Stromal cell of bone marrow (primary cell): ENCODE measurements at regions not wholly inside any gene's neighbourhood (a gene's known extent, or its start where the extent isn't known, plus 50 kb on each side); places are given as distances from the start of the nearest gene placed in this dataset.
A peak's percentile ranks its signal among the peaks of the same experiment; 100 is the strongest.
"Not testable (repeated sequence)": the region's sequence is repeated elsewhere in the genome, so short reads cannot be mapped to it uniquely, and the experiment has no call there.

ENCODE experiments used
- DNase-seq: peaks from one replicate; pipeline ENCODE4 v3.0.0-alpha.2; 2012; ENCODE audit warnings: low read depth

DNA sequence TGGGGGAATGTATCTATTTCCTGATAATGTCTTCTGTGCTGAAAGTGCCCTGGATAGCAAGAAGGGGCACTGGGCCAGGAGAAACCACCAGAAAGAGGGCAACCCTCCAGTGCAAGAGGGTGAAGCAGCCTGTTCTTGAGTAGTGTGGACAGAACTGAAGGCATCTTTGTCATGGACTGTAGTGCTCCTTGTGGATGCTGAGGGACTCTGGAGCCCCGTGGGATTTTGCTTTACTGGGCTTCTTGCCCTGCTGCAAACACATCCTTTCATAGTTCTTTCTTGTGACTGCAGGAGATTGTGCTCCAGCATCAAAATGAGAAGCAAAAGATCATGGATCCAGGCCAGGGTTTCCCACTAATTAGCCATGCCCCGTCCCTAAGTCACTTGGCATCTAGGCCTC lies 300.6 kb downstream of the ZNF326 start:
- DNase-seq = peak; percentile 9

DNA sequence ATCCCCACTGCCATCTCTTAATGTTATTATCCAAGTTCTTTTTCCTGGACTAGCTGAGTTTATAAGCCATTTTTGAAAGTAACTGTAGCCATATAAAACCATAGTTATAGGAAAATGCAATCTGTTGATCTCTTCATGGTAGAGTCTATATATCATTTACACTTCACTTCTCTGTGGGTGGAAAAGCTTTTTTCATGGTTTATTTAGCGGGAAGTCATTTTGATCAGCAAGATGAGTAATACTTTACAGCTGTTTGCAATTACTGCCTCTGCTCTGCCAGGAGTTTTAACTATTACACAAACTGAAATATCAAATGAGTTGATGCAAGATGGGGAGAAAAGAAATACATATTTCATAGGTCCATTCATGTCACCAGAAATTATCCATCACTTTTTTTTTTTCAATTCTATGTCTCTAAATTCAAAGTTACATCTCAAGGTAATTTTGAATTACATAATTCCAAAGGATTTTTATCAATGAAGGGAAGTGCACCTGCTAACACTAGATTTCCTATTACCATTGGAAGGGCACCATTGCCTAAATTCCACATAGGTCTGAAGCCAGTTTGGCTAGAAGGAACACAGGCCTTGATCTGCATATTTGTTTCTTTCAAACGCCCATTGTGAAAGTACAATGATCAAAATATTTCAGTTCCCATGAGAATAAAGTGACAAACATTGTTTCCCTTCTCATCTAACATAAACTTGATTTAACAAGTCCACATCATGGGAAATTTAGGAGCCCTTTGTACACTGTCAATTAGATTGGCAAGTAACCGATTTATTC lies 296.7 kb downstream of the ZNF326 start:
- peak; percentile 16 for DNase-seq

DNA sequence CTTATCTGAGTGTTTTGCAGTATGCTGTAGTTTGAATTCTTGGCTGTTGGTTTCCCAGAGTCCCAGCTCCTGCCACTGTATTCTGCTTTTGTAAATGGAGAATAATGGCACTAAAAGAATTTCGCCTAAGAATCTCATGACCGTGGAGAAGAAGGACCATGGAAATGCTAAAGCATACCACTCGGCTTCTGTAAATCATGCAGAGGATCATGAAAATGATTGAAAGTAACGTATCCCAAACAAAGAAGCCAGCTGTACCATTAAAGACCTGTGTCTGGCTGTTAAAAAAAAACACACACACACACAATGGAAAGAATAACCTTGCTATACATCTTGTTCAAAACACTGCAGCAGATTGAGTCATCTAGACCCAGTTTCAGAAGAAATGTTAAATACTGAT lies 287.9 kb downstream of the ZNF326 start:
- DNase-seq = no peak

DNA sequence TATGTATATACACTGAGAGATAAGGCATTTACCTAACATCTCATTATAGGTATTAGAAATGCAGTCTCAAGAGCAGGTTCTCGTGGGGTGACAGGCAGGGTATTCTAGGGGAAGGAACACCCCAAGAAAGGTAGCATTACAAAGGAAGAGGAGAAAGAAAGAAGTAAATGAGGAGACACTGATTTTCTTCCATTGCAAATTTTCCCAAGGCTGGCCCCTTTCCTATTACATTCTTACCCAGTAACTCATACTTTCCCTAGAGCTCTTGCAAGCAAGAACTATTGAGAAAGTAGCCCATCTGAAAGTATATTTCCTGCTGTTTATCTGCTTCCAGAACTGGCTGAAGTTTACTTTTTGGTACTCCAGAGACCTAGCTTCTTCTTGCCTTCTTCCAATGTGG lies 287.0 kb downstream of the ZNF326 start:
- peak; percentile 3 for DNase-seq

DNA sequence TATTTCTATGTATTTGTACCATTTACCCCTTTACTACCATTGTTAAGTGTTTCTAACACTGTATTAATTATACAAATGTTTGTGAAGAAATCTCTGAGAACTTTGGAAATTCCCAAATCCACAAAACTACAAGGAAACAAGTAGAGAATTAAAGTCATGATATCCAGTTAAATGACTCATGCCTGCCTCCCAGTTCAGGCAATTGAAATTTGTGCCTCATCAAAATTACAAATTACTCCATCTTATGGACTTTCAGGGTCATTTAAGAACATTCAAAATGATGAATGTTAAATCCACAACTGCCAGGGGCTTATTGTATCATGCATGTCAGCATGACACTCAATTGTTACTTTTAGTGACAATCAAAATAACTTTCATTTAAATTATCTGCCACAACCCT lies 282.4 kb downstream of the ZNF326 start:
- DNase-seq = peak; percentile 2

DNA sequence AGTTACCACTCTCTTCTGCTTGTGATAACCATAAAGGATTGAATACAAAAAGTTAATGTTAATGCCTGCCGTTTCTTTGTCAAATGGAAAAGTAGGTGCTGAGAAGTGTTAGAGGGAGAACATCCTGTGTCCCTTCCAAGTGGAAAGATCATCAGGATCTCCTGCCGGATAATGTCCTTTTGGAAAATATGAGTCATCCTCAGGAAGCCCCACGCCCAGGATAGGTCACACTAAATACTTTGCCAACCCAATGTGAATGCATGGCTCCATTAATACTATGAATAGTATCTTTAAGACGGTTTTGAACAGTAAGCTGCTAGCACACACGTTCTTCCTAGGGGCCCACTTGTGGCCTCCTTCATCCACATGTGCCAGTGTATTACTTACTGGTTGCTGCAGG lies 279.5 kb downstream of the ZNF326 start:
- DNase-seq = peak; percentile 2

DNA sequence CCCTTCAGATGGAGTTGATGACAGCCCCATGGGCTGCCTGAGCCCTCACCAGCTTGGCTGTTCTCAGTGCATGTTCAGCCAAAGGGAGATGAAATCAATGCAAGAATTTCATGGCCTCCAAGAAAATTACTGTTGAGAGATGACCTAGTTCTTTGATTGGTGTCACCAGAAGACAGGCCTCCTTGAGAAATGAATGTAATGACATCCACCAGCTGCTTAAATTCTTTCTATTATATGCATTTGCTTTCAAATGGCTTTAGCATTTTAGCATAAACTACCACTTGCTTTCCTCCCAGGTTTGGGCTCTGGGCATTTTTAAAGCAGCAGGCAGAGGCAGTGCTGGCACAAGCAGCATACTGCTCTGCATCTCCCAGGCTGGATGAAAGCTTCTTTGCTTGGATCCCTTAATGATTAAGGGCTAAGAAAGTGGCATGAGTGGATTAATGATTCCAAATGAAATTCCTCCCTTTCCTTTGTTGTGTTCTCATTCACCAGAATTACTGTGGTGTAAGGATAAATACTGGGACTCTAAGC lies 278.4 kb downstream of the ZNF326 start:
- DNase-seq = no peak

DNA sequence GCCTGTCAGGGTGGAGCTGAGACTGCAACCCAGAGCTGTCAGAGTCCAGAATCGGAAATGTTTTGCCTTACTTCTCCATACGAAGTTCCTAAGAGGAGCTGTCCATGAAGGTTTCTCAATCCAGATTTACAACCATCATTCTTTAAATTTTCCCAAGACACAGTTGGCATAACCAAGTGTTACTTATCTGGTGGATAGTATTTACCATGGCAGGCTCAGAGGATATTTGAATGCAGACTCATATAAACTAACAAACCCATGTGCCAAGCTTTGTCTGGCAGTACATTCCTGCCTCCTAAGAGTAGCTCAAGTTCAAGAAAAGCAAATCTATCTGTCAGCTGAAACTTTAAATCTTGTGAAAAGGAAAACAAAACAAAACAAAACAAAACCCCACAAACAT lies 267.9 kb downstream of the ZNF326 start:
- DNase-seq = peak; percentile 39

DNA sequence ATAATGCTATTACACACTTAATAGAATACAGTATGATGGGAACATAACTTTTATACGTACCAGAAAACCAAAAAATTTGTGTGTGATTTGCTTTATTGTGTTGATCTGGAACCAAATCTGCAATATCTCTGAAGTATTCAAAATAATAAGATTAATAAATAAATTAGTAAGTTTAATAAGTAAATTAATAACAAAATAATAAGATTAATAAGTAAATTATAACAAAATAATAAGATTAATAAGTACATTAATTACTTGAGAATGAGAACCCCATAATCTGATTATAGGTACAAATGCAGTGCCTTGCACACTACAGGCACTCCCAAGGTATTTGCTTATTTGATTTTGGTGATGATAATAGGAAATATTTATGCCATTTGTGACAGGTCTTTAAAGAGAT lies 267.4 kb downstream of the ZNF326 start:
- DNase-seq = no peak

DNA sequence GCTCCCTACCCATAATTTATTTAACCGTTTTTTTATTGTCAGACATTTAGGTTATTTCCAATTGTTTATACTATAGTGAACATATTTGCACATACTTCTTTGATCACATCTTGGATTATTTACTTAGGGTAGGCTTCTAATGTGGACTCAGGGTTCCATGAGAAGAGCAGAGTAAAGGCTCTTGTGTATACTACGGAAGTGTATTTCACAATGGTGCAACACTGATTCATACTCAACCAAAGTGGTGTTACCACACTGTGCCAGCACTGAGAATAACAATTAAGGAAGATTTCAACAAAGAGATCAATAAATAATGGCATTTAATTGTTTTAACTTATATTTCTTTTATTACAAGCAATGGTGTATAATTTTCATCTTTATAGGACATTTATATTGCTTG lies 251.2 kb downstream of the ZNF326 start:
- no peak for DNase-seq

DNA sequence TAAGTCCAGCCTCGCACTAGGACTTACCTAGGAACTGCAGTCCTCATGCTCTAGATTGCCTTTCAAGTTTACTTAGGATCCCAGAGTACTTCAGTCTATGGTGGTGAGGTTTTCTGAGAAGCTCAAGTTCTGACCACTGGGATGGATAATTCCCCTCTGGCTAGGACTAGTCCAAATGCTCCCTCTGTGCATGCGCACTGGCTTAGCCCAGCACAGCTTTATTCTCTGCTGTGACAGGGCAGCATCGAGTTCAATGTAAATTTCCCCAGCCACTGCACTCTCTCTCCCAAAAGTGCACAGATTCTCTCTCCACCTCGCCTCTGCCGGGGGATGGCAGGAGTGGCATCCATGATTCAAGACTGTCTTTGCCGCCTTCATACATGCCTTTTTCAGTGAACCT lies 241.6 kb downstream of the ZNF326 start:
- no peak for DNase-seq

DNA sequence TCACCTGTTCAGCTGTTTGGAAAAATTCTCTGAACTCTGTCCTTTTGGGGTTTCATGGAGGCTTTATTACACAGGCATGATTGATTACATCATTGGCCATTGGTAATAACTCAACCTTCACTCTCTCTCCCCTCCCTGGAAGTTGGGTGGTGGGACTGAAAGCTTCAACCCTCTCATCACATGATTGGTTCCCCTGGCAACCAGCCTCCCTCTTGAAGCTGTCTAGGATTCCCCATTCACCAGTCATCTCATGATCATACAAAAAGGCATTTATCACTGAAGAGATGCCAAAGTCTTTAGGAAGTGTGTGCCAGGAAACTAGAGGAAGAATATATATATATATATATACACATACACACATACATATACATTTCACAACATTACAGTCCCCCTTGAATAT lies 228.5 kb downstream of the ZNF326 start:
- no peak for DNase-seq

DNA sequence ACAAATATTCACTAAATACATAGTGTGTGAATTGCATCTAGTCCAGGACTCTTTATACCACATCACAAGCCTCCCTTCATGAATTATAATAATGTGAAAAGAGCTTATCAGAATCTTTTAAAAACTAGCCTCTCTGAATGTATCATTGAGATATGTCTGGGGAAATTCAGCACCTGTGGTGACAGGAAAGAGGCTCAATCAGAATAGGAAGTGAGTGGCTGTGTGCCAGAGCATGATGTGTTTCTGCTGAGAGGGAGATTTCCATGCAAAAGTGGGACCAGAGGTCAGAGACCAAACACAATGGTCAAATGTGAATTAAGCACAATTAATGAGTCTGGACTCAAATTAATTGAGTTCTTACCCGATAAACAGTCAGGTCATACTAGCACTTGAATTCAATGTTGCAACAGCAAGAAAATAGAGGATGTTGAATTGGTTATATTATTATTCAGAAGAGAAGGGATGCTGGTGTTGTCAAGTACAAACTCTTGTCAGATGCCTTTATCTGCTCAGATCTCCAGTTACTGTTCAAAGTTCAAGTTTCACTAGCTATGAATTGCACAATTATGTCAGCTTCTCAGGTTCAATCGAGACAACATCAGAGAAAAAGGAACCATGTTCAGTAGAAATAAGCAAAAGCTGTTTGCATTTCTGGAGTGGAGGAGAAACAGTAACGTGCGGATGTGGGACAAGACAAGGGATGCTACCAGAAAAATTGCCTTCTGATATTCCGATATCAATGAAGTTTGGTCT lies 226.2 kb downstream of the ZNF326 start:
- DNase-seq = no peak

DNA sequence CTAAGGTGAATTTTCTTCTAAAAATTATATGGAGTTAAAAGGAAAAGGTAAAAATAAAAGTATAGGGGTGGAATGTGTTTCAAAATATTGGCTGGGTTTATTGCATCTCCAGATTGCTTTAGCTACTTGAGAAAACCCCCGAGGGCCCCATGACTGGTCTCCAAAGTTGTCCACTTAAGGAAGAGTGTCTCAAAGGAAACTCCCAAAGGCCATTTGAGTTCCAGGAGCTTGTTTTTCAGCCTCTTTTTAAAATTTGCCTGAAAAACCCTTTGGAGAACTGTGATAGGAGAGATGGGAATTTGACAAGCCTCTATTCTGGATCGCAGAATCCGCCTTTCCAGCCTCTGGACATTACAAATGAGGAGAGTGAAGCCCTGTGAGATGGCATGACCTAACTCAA lies 225.6 kb downstream of the ZNF326 start:
- DNase-seq = no peak

DNA sequence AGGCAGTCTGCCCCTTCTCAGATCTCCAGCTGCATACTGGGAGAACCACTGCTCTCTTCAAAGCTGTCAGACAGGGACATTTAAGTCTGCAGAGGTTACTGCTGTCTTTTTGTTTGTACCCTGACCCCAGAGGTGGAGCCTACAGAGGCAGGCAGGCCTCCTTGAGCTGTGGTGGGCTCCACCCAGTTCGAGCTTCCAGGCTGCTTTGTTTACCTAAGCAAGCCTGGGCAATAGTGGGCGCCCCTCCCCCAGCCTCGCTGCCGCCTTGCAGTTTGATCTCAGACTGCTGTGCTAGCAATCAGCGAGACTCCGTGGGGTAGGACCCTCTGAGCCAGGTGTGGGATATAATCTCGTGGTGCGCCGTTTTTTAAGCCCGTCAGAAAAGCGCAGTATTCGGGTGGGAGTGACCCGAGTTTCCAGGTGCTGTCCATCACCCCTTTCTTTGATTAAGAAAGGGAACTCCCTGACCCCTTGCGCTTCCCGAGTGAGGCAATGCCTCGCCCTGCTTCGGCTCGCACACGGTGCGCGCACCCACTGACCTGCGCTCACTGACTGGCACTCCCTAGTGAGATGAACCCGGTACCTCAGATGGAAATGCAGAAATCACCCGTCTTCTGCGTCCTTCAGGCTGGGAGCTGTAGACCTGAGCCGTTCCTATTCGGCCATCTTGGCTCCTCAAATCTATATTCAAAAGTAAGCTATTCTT lies 224.4 kb downstream of the ZNF326 start:
- DNase-seq = not testable (repeated sequence)

DNA sequence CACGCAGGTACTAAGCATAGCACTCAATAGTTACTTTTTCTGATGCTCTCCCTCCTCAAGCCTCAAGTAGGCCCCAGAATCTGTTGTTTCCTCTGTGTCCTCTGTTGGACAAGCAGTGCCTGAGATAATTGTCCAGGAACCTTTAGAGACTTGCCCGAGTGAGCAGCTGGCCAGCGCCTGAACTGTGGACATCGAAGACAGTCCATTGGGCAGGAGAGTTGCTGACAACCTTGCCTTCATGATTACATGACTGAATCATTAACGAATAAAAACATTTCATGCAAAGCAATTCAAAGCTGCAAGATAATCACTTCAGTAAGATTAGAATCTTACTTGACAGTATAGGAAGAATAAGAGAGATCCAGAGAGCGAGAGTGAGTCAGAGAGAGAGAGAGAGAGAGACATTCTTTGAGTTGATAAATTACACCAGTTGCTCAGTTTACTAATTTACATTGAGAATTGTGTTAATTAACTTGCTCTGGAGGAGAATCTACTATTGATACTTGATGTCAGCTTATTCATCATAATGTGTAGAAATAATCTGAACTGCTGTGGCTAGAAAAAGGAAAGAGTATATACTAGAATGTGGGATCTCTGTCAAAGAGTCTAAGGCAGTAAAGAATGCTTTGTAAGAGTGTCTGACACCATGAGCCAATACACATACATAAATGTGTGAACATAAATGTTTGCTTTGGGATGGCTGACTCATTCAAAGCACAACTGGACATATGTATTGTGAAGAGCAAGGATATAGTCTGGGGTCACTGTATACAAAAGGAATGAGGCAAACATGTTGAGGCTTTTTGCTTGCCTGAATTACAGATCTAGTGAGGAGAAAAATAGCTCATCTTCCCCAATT lies 216.0 kb downstream of the ZNF326 start:
- DNase-seq = no peak

DNA sequence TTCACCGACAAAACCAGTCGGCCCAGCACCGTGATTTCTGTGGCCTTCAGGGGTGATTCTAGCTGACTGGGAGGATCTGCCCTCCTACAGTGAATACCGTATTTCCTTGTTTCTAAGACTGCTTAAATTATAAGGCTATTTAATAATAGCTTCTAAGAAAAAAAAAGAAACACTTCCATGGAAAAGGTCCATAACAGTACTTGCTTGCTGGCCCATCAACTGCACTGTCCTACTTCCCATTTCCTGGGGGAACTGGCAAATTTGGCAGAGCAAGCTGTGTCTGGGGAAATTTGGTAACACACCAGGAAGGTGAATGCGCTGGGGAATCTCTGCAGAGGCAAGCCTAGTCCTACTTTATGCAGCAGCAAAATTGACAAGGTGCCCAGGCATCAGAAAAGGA lies 214.0 kb downstream of the ZNF326 start:
- no peak for DNase-seq

DNA sequence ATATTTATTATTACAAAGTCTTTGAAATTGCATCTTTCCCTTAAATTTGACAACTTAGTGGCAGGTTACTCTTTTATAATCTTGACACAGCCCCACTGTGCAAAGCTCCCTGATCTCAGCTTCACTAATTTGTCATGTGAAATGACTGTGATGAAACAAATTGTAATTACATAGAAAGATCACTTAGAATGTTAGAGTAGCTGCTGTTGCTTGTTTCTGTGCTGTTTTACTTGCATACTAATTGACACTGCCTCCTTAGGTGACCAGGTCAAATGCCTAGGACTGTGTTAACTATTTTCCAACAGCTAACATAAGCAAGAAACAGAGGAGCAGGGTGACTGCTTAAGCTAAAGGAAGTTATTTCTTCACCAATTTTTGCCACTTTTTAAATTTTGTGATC lies 211.3 kb downstream of the ZNF326 start:
- DNase-seq = no peak

DNA sequence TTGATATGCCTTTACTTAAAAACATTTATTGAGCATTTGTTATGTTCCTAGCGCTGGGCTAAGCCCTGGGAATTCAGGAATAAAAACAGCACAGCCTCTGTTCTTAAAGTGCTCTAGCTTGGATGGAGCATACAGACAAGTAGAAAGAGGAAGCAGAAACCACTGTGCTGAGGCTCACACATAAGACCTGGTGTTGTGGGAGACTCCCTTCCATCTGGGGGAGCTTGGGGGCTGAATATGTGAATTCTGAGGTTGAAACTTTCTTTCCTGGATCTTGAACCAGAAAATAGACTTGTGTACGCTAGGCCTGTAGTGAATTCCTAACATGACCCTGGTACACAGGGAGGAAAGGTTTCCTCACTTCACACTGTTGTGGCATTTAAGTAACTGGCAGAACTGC lies 209.9 kb downstream of the ZNF326 start:
- no peak for DNase-seq

DNA sequence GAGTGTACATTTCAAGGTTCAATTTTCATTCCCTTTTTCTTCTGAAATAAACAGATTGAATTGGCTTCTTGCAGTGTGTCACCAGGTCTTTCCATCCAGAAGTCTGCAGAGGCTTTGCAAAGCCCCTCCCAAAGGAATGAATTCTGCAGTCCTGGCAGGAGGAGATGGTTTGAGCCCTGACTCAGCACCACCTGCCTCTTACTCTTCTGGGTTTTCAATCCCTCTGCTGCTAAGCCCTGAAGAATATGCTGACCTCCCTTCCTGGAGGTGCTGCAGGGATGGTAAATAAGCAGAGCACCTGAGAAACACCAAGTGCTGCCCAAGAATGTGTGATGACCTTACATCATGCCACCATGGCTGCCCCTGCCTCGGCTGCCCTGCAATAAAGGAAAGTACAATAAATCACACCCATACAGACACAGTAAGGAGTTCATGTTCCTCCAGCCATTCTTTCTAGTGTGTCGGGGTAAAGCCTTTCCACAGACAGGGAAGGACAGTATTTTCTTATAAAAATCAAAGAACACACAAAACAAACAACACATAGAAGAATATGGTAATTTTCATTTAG lies 209.2 kb downstream of the ZNF326 start:
- DNase-seq = no peak
